Colonic mucosa (tissue), 4 donors: ENCODE measurements at regions not wholly inside any gene's neighbourhood (a gene's known extent, or its start where the extent isn't known, plus 50 kb on each side); places are given as distances from the start of the nearest gene placed in this dataset.

Experiments used
- DNase-seq: peaks from one replicate; pipeline ENCODE4 v3.0.0-alpha.2; 2020
- H3K27ac ChIP-seq: fragments of 200-600 bp; one replicate; pipeline ENCODE4 v1.8.0; 2021
- H3K27me3 ChIP-seq: fragments of 200-600 bp; one replicate; pipeline ENCODE4 v1.8.0; 2021
- H3K36me3 ChIP-seq: fragments of 200-600 bp; one replicate; pipeline ENCODE4 v1.8.0; 2021
- H3K4me1 ChIP-seq: fragments of 200-600 bp; one replicate; pipeline ENCODE4 v1.8.0; 2021; ENCODE audit warnings: mild to moderate bottlenecking
- H3K4me3 ChIP-seq: fragments of 200-600 bp; one replicate; pipeline ENCODE4 v1.8.0; 2021
- H3K9ac ChIP-seq, 2 donors: one replicate each; pipeline ENCODE4 v1.7.0; 2013; ENCODE audit warnings: control low read depth in 2 of 2, low read depth in 2 of 2, low read length in 2 of 2
- H3K9me3 ChIP-seq: fragments of 200-600 bp; one replicate; pipeline ENCODE4 v1.8.0; 2021
- intact Hi-C: fragments of 100-400 bp; cut with DNase I; formaldehyde crosslinking; loops from one replicate; pipeline ENCODE4 v1.14.1; 2022
- TF ChIP-seq, protein P1 (sequence below): fragments of 200-600 bp; IDR thresholded peaks from one replicate; pipeline ENCODE4 v1.8.0; 2022; ENCODE audit warnings: antibody characterized with exemption, mild to moderate bottlenecking
- donor health status: healthy.
- donor health status: DM: no; HTN: no; CAD: no.
- donor health status: DM: no; HTN: no; CAD: no.

DNA sequence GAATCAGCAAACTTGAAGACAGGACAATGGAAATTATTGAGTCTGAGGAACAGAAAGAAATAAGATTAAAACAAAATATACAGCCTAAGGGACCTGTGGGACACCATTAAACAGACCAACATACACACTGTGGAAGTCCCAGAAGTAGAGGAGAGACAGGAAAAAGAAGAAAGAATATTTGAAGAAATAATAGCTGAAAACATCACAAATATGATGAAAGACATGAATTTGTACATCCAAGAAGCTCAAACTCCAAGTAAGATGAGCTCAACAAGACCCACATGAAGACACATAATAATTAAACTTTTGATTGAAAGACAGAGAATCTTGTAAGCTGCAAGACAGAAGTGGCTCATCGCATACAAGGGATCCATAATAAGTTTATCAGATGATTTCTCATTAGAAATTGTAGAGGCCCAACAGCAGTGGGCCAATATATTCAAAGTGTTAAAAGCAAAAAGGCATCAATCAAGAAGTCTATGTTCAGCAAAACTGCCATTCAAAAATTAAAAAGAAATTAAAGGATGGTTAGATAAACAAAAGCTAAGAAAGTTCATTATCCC lies 311.3 kb upstream of the ADGRL2 start:
- intact Hi-C loops, result no loop called here
- Histone ChIP-seq H3K4me1 (no peaks in the 10 kb centered on the region), H3K9me3 (no peaks in the 10 kb centered on the region)

DNA sequence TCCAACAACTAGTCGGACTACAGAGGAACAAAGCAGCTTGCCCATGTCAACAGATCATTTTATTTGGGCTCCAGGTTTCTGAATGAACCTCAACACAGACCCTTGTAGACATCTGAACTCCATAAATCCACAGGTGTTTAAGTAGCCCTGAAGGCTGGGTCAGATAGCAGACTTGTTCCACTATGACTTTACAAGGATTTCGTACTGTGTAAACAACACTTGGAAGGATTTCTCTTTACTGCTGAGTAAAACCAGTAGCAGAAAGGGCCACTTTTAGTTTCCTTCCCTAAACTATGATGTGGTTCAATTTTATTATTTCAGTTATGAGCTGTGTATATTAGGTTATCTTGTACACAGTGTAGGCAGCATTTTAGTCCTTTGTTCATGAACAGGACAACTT lies 316.4 kb upstream of the ADGRL2 start:
- TF ChIP-seq, protein P1, sequence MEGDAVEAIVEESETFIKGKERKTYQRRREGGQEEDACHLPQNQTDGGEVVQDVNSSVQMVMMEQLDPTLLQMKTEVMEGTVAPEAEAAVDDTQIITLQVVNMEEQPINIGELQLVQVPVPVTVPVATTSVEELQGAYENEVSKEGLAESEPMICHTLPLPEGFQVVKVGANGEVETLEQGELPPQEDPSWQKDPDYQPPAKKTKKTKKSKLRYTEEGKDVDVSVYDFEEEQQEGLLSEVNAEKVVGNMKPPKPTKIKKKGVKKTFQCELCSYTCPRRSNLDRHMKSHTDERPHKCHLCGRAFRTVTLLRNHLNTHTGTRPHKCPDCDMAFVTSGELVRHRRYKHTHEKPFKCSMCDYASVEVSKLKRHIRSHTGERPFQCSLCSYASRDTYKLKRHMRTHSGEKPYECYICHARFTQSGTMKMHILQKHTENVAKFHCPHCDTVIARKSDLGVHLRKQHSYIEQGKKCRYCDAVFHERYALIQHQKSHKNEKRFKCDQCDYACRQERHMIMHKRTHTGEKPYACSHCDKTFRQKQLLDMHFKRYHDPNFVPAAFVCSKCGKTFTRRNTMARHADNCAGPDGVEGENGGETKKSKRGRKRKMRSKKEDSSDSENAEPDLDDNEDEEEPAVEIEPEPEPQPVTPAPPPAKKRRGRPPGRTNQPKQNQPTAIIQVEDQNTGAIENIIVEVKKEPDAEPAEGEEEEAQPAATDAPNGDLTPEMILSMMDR, result no peak
- intact Hi-C loops, result no loop called here

More for the DNA sequence above, 311.3 kb upstream of the ADGRL2 start:
- DNase-seq, result no peak
- no peak overlapping the region for H3K9ac ChIP-seq
- no peak overlapping the region for H3K4me3 ChIP-seq
- TF ChIP-seq, protein P1, result no peak
- no peaks in the 10 kb centered on the region for H3K36me3 ChIP-seq
- no peaks in the 10 kb centered on the region for H3K27me3 ChIP-seq
- no peak overlapping the region for H3K27ac ChIP-seq

DNA sequence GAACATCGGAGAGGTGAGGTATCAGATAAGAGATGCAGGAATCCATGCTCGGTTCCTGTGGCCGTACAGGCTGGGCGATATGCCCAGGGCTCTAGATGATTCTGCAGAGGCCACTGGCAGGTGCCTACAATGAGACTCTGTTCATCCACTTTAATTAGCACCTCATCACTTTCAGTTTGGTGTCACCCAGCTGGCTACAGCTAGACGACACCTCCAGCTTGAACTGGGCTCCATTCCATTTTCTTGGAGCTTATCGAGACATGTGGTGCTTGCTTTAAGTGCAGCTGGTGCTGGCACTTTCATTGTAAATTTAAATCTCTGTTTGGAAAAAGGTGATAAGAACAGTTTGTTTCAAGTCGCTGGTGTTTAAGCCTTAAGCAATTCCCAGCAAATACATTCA lies 322.5 kb upstream of the ADGRL2 start:
- TF ChIP-seq, protein P1, result no peak
- no peak overlapping the region for H3K27ac ChIP-seq

More for the DNA sequence above, 316.4 kb upstream of the ADGRL2 start:
- Histone ChIP-seq H3K27ac (no peak overlapping the region), H3K9me3 (no peaks in the 10 kb centered on the region), H3K4me3 (no peak overlapping the region), H3K4me1 (no peaks in the 10 kb centered on the region), H3K36me3 (no peaks in the 10 kb centered on the region), H3K9ac (no peak overlapping the region), H3K27me3 (no peaks in the 10 kb centered on the region)
- DNase-seq, result no peak

DNA sequence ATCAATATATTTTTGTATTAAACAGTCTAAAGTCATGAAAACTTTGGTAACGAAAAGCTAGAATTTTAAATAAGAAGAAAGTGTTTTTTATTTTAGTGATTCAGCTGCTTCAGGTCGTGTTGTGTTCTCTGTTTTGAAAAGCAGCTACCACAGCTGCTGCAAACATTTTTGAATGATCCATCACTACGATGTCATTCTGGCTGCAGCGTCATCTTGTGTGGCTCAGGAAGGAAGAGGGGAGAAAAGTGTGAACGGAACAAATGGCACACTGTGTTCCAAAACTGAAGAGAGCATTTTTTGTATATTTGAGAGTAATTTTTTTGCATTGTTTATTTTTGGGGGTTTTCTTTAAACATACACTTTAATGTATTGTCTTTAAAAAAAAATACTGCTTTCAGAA lies 323.0 kb upstream of the ADGRL2 start:
- intact Hi-C loops, result no loop called here

More for the DNA sequence above, 322.5 kb upstream of the ADGRL2 start:
- H3K36me3 ChIP-seq, result no peaks in the 10 kb centered on the region
- no peaks in the 10 kb centered on the region for H3K27me3 ChIP-seq
- no peaks in the 10 kb centered on the region for H3K9me3 ChIP-seq
- no peak for DNase-seq
- H3K4me1 ChIP-seq, result no peaks in the 10 kb centered on the region
- no peak overlapping the region for H3K9ac ChIP-seq
- H3K4me3 ChIP-seq, result no peak overlapping the region
- intact Hi-C loops, result no loop called here

DNA sequence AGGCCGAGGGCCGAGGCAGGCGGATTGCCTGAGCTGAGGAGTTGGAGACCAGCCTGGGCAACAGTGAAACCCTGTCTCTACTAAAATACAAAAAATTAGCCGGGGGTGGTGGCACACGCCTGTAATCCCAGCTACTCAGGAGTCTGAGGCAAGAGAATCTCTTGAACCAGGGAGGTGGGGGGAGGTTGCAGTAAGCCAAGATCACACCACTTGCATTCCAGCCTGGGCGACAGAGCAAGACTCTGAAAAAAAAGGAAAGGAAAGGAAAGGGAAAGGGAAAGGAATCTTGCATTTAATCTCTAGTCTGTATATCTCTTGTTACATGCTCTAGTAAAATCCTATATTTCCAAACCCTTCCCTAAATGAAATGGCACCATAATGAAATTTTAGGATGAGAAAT lies 328.3 kb upstream of the ADGRL2 start:
- no peaks in the 10 kb centered on the region for H3K27me3 ChIP-seq
- H3K27ac ChIP-seq, result no peak overlapping the region
- no peaks in the 10 kb centered on the region for H3K36me3 ChIP-seq
- H3K4me1 ChIP-seq, result no peaks in the 10 kb centered on the region
- TF ChIP-seq, protein P1, result no peak
- no peak overlapping the region for H3K9ac ChIP-seq
- intact Hi-C loops, result no loop called here
- DNase-seq, result no peak
- no peaks in the 10 kb centered on the region for H3K9me3 ChIP-seq
- no peak overlapping the region for H3K4me3 ChIP-seq

More for the DNA sequence above, 323.0 kb upstream of the ADGRL2 start:
- DNase-seq, result no peak
- H3K9me3 ChIP-seq, result no peaks in the 10 kb centered on the region
- no peak overlapping the region for H3K27ac ChIP-seq
- no peaks in the 10 kb centered on the region for H3K36me3 ChIP-seq
- TF ChIP-seq, protein P1, result no peak
- no peaks in the 10 kb centered on the region for H3K27me3 ChIP-seq
- no peak overlapping the region for H3K4me3 ChIP-seq
- H3K4me1 ChIP-seq, result no peaks in the 10 kb centered on the region
- H3K9ac ChIP-seq, result no peak overlapping the region
